ENCODE measurements at regions not wholly inside any gene's neighbourhood (a gene's known extent, or its start where the extent isn't known, plus 50 kb on each side); places are given as distances from the start of the nearest gene placed in this dataset.
A peak's percentile ranks its signal among the peaks of the same experiment; 100 is the strongest.

GRCh38 chr2:2940061-2940460 lies 437.6 kb downstream of the EIPR1 start:
- intact Hi-C loops (cut with DNase I), result no loop called here
- no peak for DNase-seq (ENCODE audit: low spot score)

GRCh38 chr2:2939078-2939795 lies 438.4 kb downstream of the EIPR1 start:
- DNase-seq (ENCODE audit: low spot score), result no peak

GRCh38 chr2:2938481-2938880 lies 439.1 kb downstream of the EIPR1 start:
- intact Hi-C loops (cut with DNase I), result no loop called here
- no peak for DNase-seq (ENCODE audit: low spot score)

More at GRCh38 chr2:2939078-2939795, 438.4 kb downstream of the EIPR1 start:
- intact Hi-C loops (cut with DNase I), result no loop called here

GRCh38 chr2:2935445-2936149 lies 442.0 kb downstream of the EIPR1 start:
- DNase-seq (ENCODE audit: low spot score), result no peak
- intact Hi-C loops (cut with DNase I), result no loop called here

- intact Hi-C loops (cut with DNase I), result no loop called here
- peak; percentile 60 for DNase-seq (ENCODE audit: low spot score)
Measured at GRCh38 chr2:2933426-2933825, 444.2 kb downstream of the EIPR1 start.

- DNase-seq (ENCODE audit: low spot score), result no peak
- intact Hi-C loops (cut with DNase I), result no loop called here
Measured at GRCh38 chr2:2932692-2933305, 444.8 kb downstream of the EIPR1 start.

GRCh38 chr2:2932189-2932588 lies 445.4 kb downstream of the EIPR1 start:
- intact Hi-C loops (cut with DNase I), result no loop called here
- no peak for DNase-seq (ENCODE audit: low spot score)

- intact Hi-C loops (cut with DNase I), result no loop called here
- DNase-seq (ENCODE audit: low spot score), result no peak
Measured at GRCh38 chr2:2931318-2932075, 446.1 kb downstream of the EIPR1 start.

- intact Hi-C loops (cut with DNase I), result no loop called here
- no peak for DNase-seq (ENCODE audit: low spot score)
Measured at GRCh38 chr2:2930841-2931240, 446.8 kb downstream of the EIPR1 start.

GRCh38 chr2:2926858-2927175 lies 450.8 kb downstream of the EIPR1 start:
- intact Hi-C loops (cut with DNase I), result no loop called here
- no peak for DNase-seq (ENCODE audit: low spot score)

GRCh38 chr2:2926009-2926857 lies 451.4 kb downstream of the EIPR1 start:
- no peak for DNase-seq (ENCODE audit: low spot score)
- intact Hi-C loops (cut with DNase I), result no loop called here

GRCh38 chr2:2922156-2922555 lies 455.5 kb downstream of the EIPR1 start:
- intact Hi-C loops (cut with DNase I), result no loop called here

GRCh38 chr2:2921011-2921720 lies 456.5 kb downstream of the EIPR1 start:
- intact Hi-C loops (cut with DNase I), result no loop called here

More at GRCh38 chr2:2922156-2922555, 455.5 kb downstream of the EIPR1 start:
- no peak for DNase-seq (ENCODE audit: low spot score)

GRCh38 chr2:2919574-2920365 lies 457.8 kb downstream of the EIPR1 start:
- DNase-seq (ENCODE audit: low spot score), result no peak
- intact Hi-C loops (cut with DNase I), result no loop called here

More at GRCh38 chr2:2921011-2921720, 456.5 kb downstream of the EIPR1 start:
- no peak for DNase-seq (ENCODE audit: low spot score)

- intact Hi-C loops (cut with DNase I), result no loop called here
- DNase-seq (ENCODE audit: low spot score), result no peak
Measured at GRCh38 chr2:2919026-2919425, 458.6 kb downstream of the EIPR1 start.

GRCh38 chr2:2916621-2917020 lies 461.0 kb downstream of the EIPR1 start:
- intact Hi-C loops (cut with DNase I), result no loop called here
- DNase-seq (ENCODE audit: low spot score), result no peak

GRCh38 chr2:2914252-2914651 lies 463.4 kb downstream of the EIPR1 start:
- no peak for DNase-seq (ENCODE audit: low spot score)
- intact Hi-C loops (cut with DNase I), result no loop called here

GRCh38 chr2:2913601-2914120 lies 464.0 kb downstream of the EIPR1 start:
- intact Hi-C loops (cut with DNase I), result no loop called here
- DNase-seq (ENCODE audit: low spot score), result no peak

Measured in cardiac septum (tissue), 1 donor.